IMR-90 (cell line): ENCODE measurements at regions not wholly inside any gene's neighbourhood (a gene's known extent, or its start where the extent isn't known, plus 50 kb on each side); places are given as distances from the start of the nearest gene placed in this dataset.

ENCODE experiments used
- ATAC-seq: fragments of 200-7000 bp; cut with Tn5 transposase; 2 replicates; pipeline ENCODE4 v1.9.1; 2020; ENCODE audit warnings: low read depth, mild to moderate bottlenecking, moderate library complexity
- BruUV-seq: library from RNA; stranded (reverse); fragments of 400-500 nt; replicated peaks from 2 replicates; lab custom pipeline; 2021; lab: Mats Ljungman, UMichigan
- CTCF ChIA-PET: fragments of 300-600 bp; formaldehyde crosslinking; extraction: SDS; loops from one replicate; lab custom pipeline; 2021; ENCODE audit warnings: antibody characterized with exemption; lab: Yijun Ruan, JAX
- POLR2A ChIA-PET: fragments of 300-600 bp; sonication (Branson Sonifier 250); formaldehyde crosslinking; loops from one replicate; lab custom pipeline; 2022; ENCODE audit warnings: antibody characterized with exemption; ENCODE audit not compliant: unreplicated experiment; lab: Charles Lee
- DNase-seq: peaks from one replicate; pipeline ENCODE4 v3.0.0; 2013
- H2AFZ ChIP-seq: replicated peaks from 2 replicates; pipeline ENCODE3; 2013; ENCODE audit warnings: low read length, mild to moderate bottlenecking; ENCODE audit not compliant: poor library complexity
- H2AK5ac ChIP-seq: 2 replicates; pipeline ENCODE4 v1.6.1; 2013; ENCODE audit warnings: low read depth, low read length, inconsistent platforms
- H2AK9ac ChIP-seq: replicated peaks from 2 replicates; pipeline ENCODE3; 2013; ENCODE audit warnings: mild to moderate bottlenecking, low read depth, low read length, moderate library complexity; ENCODE audit not compliant: poor library complexity
- H2BK120ac ChIP-seq: 2 replicates; pipeline ENCODE4 v1.6.1; 2013; ENCODE audit warnings: low read depth, low read length, inconsistent platforms
- H2BK15ac ChIP-seq: 3 replicates; pipeline ENCODE4 v1.6.1; 2013; ENCODE audit warnings: low read depth, low read length, inconsistent platforms
- H2BK20ac ChIP-seq: 2 replicates; pipeline ENCODE4 v1.6.1; 2013; ENCODE audit warnings: low read depth, mild to moderate bottlenecking, inconsistent platforms, low read length, moderate library complexity
- H2BK5ac ChIP-seq: 2 replicates; pipeline ENCODE4 v1.6.1; 2013; ENCODE audit warnings: mild to moderate bottlenecking, low read depth, low read length, inconsistent platforms; ENCODE audit not compliant: poor library complexity, severe bottlenecking
- H3K14ac ChIP-seq: replicated peaks from 2 replicates; pipeline ENCODE4 v1.6.1; 2013; ENCODE audit warnings: low read depth, low read length, inconsistent platforms
- H3K18ac ChIP-seq: 2 replicates; pipeline ENCODE4 v1.6.1; 2013; ENCODE audit warnings: low read depth, low read length, control low read depth
- H3K23ac ChIP-seq: 2 replicates; pipeline ENCODE4 v1.6.1; 2013; ENCODE audit warnings: low read depth, low read length, inconsistent platforms
- H3K27ac ChIP-seq: 2 replicates; pipeline ENCODE4 v1.5.1; 2013; ENCODE audit warnings: mild to moderate bottlenecking, control low read depth, low read length; ENCODE audit not compliant: insufficient read depth
- H3K27me3 ChIP-seq: 2 replicates; pipeline ENCODE4 v1.6.1; 2013; ENCODE audit warnings: low read length; ENCODE audit not compliant: control insufficient read depth, insufficient read depth
- H3K36me3 ChIP-seq: 2 replicates; pipeline ENCODE4 v1.6.1; 2013; ENCODE audit warnings: low read length, mixed read lengths; ENCODE audit not compliant: control insufficient read depth, insufficient read depth
- H3K4ac ChIP-seq: 2 replicates; pipeline ENCODE4 v1.6.1; 2013; ENCODE audit warnings: low read depth, low read length, inconsistent platforms
- H3K4me1 ChIP-seq: 2 replicates; pipeline ENCODE4 v1.6.1; 2013; ENCODE audit warnings: low read length, mixed read lengths; ENCODE audit not compliant: control insufficient read depth, insufficient read depth
- H3K4me2 ChIP-seq: 2 replicates; pipeline ENCODE4 v1.6.1; 2013; ENCODE audit warnings: low read depth, mild to moderate bottlenecking, control low read depth, low read length, moderate library complexity
- H3K4me3 ChIP-seq: 2 replicates; pipeline ENCODE4 v1.5.1; 2013; ENCODE audit warnings: low read depth, mild to moderate bottlenecking, control low read depth, low read length, moderate library complexity; ENCODE audit not compliant: insufficient read depth
- H3K56ac ChIP-seq: 2 replicates; pipeline ENCODE4 v1.6.1; 2013; ENCODE audit warnings: low read length, inconsistent platforms; ENCODE audit not compliant: insufficient read depth; ENCODE audit errors: extremely low read depth
- H3K79me1 ChIP-seq, 2 experiments: 2 replicates each; pipeline ENCODE4 v1.6.1; 2013; ENCODE audit warnings: low read length in 2 of 2, inconsistent platforms in 1 of 2, low read depth in 1 of 2
- H3K9ac ChIP-seq: 2 replicates; pipeline ENCODE4 v1.6.1; 2013; ENCODE audit warnings: low read depth, low read length, control low read depth
- H3K9me1 ChIP-seq: 2 replicates; pipeline ENCODE4 v1.6.1; 2013; ENCODE audit warnings: low read length, inconsistent platforms; ENCODE audit not compliant: insufficient read depth
- H3K9me3 ChIP-seq: 2 replicates; pipeline ENCODE4 v1.6.1; 2013; ENCODE audit warnings: low read length; ENCODE audit not compliant: control insufficient read depth, insufficient read depth
- H4K20me1 ChIP-seq: 2 replicates; pipeline ENCODE4 v1.6.1; 2013; ENCODE audit warnings: low read length, inconsistent platforms; ENCODE audit not compliant: insufficient read depth
- H4K5ac ChIP-seq: 2 replicates; pipeline ENCODE4 v1.6.1; 2013; ENCODE audit warnings: mild to moderate bottlenecking, low read depth, low read length, control low read depth
- H4K8ac ChIP-seq, 2 experiments: 2 replicates each; pipeline ENCODE4 v1.6.1; 2013; ENCODE audit warnings: low read depth in 2 of 2, low read length in 2 of 2, control low read depth in 1 of 2, inconsistent platforms in 1 of 2
- H4K91ac ChIP-seq: 2 replicates; pipeline ENCODE4 v1.6.1; 2013; ENCODE audit warnings: low read depth, low read length, inconsistent platforms; ENCODE audit not compliant: insufficient read depth
- CEBPB ChIP-seq: IDR thresholded peaks from 2 replicates; pipeline ENCODE4 v1.6.1; 2012; ENCODE audit warnings: low read depth, low read length, improper control_type of control experiment
- MAFK ChIP-seq: IDR thresholded peaks from 2 replicates; pipeline ENCODE4 v1.6.1; 2012; ENCODE audit warnings: low read depth, low read length, improper control_type of control experiment
- WGBS, 2 experiments: methylation state at CpG; one replicate each; pipeline versions ENCODE4 v1.1.5 to v1.1.7; 2013; ENCODE audit warnings: missing lambda C conversion rate in 2 of 2; ENCODE audit not compliant: insufficient read length in 1 of 2; ENCODE audit errors: extremely low coverage in 2 of 2; 5-methylcytosine and 5-hydroxymethylcytosine counted together
- dilution Hi-C: fragments of 300-500 bp; cut with HindIII; formaldehyde crosslinking; loops from one replicate; pipeline ENCODE4 v1.14.3; 2018; ENCODE audit warnings: low sequenced_read_pairs; ENCODE audit not compliant: unreplicated experiment
- in situ Hi-C: fragments of 300-500 bp; cut with MboI; formaldehyde crosslinking; loops from 3 replicates; pipeline ENCODE4 v1.14.3; 2019; ENCODE audit warnings: low sequenced_read_pairs, inconsistent platforms, mixed read lengths
- intact Hi-C: fragments of 100-400 bp; cut with micrococcal nuclease; formaldehyde crosslinking; loops from 2 replicates; pipeline ENCODE4 v1.10.0; 2022

DNA sequence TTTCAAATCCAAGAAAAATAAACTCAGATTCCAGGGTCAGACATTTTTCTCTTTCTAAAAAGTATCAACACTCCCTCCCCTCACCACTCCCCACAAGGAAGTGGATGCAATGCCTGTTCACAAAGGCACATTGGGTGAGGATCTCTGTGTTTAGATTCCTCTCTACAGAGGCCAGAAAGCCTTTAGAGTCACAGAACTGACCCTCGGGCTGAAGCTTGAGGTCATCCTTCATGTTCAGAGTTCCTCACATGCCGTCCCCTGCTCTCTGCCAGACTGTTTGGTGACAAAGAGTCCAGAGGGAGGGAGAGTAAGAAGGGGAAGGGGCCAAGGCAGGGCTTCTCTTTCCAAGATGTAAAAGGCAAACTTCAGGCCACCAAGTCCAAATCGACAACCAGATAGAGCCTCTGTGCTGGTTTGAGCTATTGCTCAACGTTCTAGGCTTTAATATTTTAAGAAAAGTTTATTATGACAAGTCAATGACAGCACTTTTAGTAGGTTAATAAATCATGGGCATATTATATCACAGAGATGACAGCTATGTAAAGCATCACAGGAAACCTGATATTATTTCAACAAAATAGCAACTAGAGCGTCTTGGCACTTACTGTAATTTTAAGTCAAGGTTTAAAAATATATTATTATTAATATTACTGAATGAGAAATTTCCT is 269.4 kb downstream of the ETAA1 start:
- Histone ChIP-seq H3K56ac (no peak overlapping the region), H3K27me3 (no peaks in the 10 kb centered on the region), H3K9me1 (peaks cover 9% of the 10 kb centered on the region), H4K91ac (peak overlapping the region; percentile 31; the same call in 1 of the 2 replicates), H4K8ac (peak overlapping the region; percentile 76 to 83; a peak in 3 of 4 replicates), H3K36me3 (no peaks in the 10 kb centered on the region), H3K4me3 (no peak overlapping the region), H3K4me2 (no peak overlapping the region), H4K20me1 (no peaks in the 10 kb centered on the region), H2AK9ac (peak overlapping the region; percentile 33), H3K23ac (peak overlapping the region; percentile 48; the same call in 1 of the 2 replicates), H2BK20ac (peak overlapping the region; percentile 72; the same call in 1 of the 2 replicates), H3K27ac (peak overlapping the region; percentile 65; the same call in 1 of the 2 replicates), H3K18ac (peak overlapping the region; percentile 81), H3K79me1 (no peaks in the 10 kb centered on the region), H3K9ac (no peak overlapping the region), H2AK5ac (peak overlapping the region; percentile 71; the same call in 1 of the 2 replicates), H3K9me3 (no peaks in the 10 kb centered on the region), H2BK15ac (peak overlapping the region; percentile 46; the same call in 1 of the 3 replicates), H2BK5ac (peak overlapping the region; percentile 60), H2BK120ac (peak overlapping the region; percentile 67; the same call in 1 of the 2 replicates), H2AFZ (peak overlapping the region; percentile 77), H4K5ac (peak overlapping the region; percentile 31), H3K14ac (peak overlapping the region; percentile 70), H3K4ac (peak overlapping the region; percentile 75), H3K4me1 (peaks cover 7% of the 10 kb centered on the region)
- WGBS, 2 experiments = no CpG with 5 or more reads among the region's 5 CpGs
- dilution Hi-C loops (no loop called here), in situ Hi-C loops (no loop called here), intact Hi-C loops (loop anchor here (5.0 kb wide), 2 partner anchors 366 to 1239 kb away; no protein-coding TSS in a partner anchor)
- ATAC-seq = peak; percentile 66
- TF ChIP-seq CEBPB (peak; percentile 36; the same call in 1 of the 2 replicates), MAFK (no peak)
- peak; percentile 15 for DNase-seq
- no TSS peak for BruUV-seq
- CTCF ChIA-PET = interaction anchor here (1.6 kb wide), 1 partner anchor 10 kb away, joined by 5 read pairs; no protein-coding TSS in a partner anchor
- POLR2A ChIA-PET = no interaction called here
